Urinary bladder (tissue), 3 donors: ENCODE measurements at regions not wholly inside any gene's neighbourhood (a gene's known extent, or its start where the extent isn't known, plus 50 kb on each side); places are given as distances from the start of the nearest gene placed in this dataset.
"Not testable (repeated sequence)": the region's sequence is repeated elsewhere in the genome, so short reads cannot be mapped to it uniquely, and the experiment has no call there.

ENCODE experiments used
- DNase-seq: peaks from one replicate; pipeline ENCODE4 v3.0.0-alpha.2; 2015; ENCODE audit errors: extremely low spot score
- H3K27ac ChIP-seq: one replicate; pipeline ENCODE4 v1.5.1; 2013; ENCODE audit warnings: low read depth, mild to moderate bottlenecking, moderate library complexity
- H3K36me3 ChIP-seq: one replicate; pipeline ENCODE4 v1.6.1; 2013; ENCODE audit warnings: mild to moderate bottlenecking, moderate library complexity; ENCODE audit not compliant: insufficient read depth
- H3K4me1 ChIP-seq: one replicate; pipeline ENCODE4 v1.6.1; 2013; ENCODE audit warnings: mild to moderate bottlenecking, moderate library complexity; ENCODE audit not compliant: insufficient read depth
- H3K4me3 ChIP-seq: one replicate; pipeline ENCODE4 v1.5.1; 2013; ENCODE audit warnings: low read depth, low read length
- WGBS: extraction: QIAGEN DNeasy Blood & Tissue Kit; methylation state at CpG from one replicate; pipeline ENCODE4 v1.1.7; 2013; 5-methylcytosine and 5-hydroxymethylcytosine counted together
- donor health status: healthy with polysubstance abuse.
- donor health status: healthy.

GRCh38 chr21:17389311-17389710 lies 123.5 kb upstream of the CXADR start:
- Histone ChIP-seq H3K36me3 (no peaks in the 10 kb centered on the region), H3K4me1 (no peaks in the 10 kb centered on the region), H3K27ac (no peak overlapping the region), H3K4me3 (no peak overlapping the region)
- no peak for DNase-seq
- 72% methylated on average over 1 of the region's 1 CpG for WGBS

GRCh38 chr21:17390569-17390968 lies 122.3 kb upstream of the CXADR start:
- Histone ChIP-seq H3K4me1 (no peaks in the 10 kb centered on the region), H3K27ac (no peak overlapping the region), H3K4me3 (no peak overlapping the region), H3K36me3 (no peaks in the 10 kb centered on the region)
- no peak for DNase-seq
- 49% methylated on average over 2 of the region's 2 CpGs for WGBS

GRCh38 chr21:17391811-17392340 lies 121.0 kb upstream of the CXADR start:
- Histone ChIP-seq H3K4me3 (no peak overlapping the region), H3K36me3 (no peaks in the 10 kb centered on the region), H3K4me1 (no peaks in the 10 kb centered on the region), H3K27ac (no peak overlapping the region)
- DNase-seq, result no peak
- 74% methylated on average over 3 of the region's 3 CpGs for WGBS

- WGBS, result 48% methylated on average over 4 of the region's 4 CpGs
- Histone ChIP-seq H3K36me3 (no peaks in the 10 kb centered on the region), H3K27ac (no peak overlapping the region), H3K4me1 (no peaks in the 10 kb centered on the region), H3K4me3 (no peak overlapping the region)
- no peak for DNase-seq
These were observed 119.4 kb upstream of the CXADR start for GRCh38 chr21:17393413-17393812.

- no peak overlapping the region for H3K27ac ChIP-seq
- H3K4me3 ChIP-seq, result no peak overlapping the region
- no peaks in the 10 kb centered on the region for H3K36me3 ChIP-seq
- H3K4me1 ChIP-seq, result no peaks in the 10 kb centered on the region
- no peak for DNase-seq
These were observed 115.9 kb upstream of the CXADR start for GRCh38 chr21:17396948-17397347.

GRCh38 chr21:17397703-17398102 lies 115.1 kb upstream of the CXADR start:
- H3K4me3 ChIP-seq, result no peak overlapping the region
- no peak overlapping the region for H3K27ac ChIP-seq
- H3K36me3 ChIP-seq, result no peaks in the 10 kb centered on the region
- H3K4me1 ChIP-seq, result no peaks in the 10 kb centered on the region
- DNase-seq, result no peak

- not testable (repeated sequence) for H3K4me1 ChIP-seq, DNase-seq, H3K27ac ChIP-seq, H3K36me3 ChIP-seq, H3K4me3 ChIP-seq
- WGBS, result 90% methylated on average over 4 of the region's 4 CpGs
These were observed 113.9 kb upstream of the CXADR start for GRCh38 chr21:17398954-17399353.

- WGBS, result 55% methylated on average over 3 of the region's 3 CpGs
- no peak overlapping the region for H3K27ac ChIP-seq
- H3K4me3 ChIP-seq, result no peak overlapping the region
- no peak for DNase-seq
- no peaks in the 10 kb centered on the region for H3K4me1 ChIP-seq
- H3K36me3 ChIP-seq, result no peaks in the 10 kb centered on the region
These were observed 109.9 kb upstream of the CXADR start for GRCh38 chr21:17402937-17403336.

- 83% methylated on average over 4 of the region's 4 CpGs for WGBS
- H3K27ac ChIP-seq, result no peak overlapping the region
- H3K4me1 ChIP-seq, result no peaks in the 10 kb centered on the region
- H3K4me3 ChIP-seq, result no peak overlapping the region
- H3K36me3 ChIP-seq, result no peaks in the 10 kb centered on the region
- no peak for DNase-seq
These were observed 106.6 kb upstream of the CXADR start for GRCh38 chr21:17406202-17406601.

GRCh38 chr21:17414766-17415165 lies 98.1 kb upstream of the CXADR start:
- DNase-seq, result no peak
- WGBS, result 79% methylated on average over 1 of the region's 1 CpG
- Histone ChIP-seq H3K4me3 (no peak overlapping the region), H3K4me1 (no peaks in the 10 kb centered on the region), H3K27ac (no peak overlapping the region), H3K36me3 (no peaks in the 10 kb centered on the region)

- H3K4me1 ChIP-seq, result no peaks in the 10 kb centered on the region
- no peak overlapping the region for H3K27ac ChIP-seq
- DNase-seq, result no peak
- no peak overlapping the region for H3K4me3 ChIP-seq
- WGBS, result 47% methylated on average over 2 of the region's 2 CpGs
- no peaks in the 10 kb centered on the region for H3K36me3 ChIP-seq
These were observed 96.7 kb upstream of the CXADR start for GRCh38 chr21:17416139-17416538.

GRCh38 chr21:17422931-17423330 lies 89.9 kb upstream of the CXADR start:
- no peak for DNase-seq
- Histone ChIP-seq H3K27ac (no peak overlapping the region), H3K4me3 (no peak overlapping the region), H3K4me1 (no peaks in the 10 kb centered on the region), H3K36me3 (no peaks in the 10 kb centered on the region)
- WGBS, result 59% methylated on average over 2 of the region's 2 CpGs

- Histone ChIP-seq H3K4me1 (no peaks in the 10 kb centered on the region), H3K27ac (no peak overlapping the region), H3K36me3 (no peaks in the 10 kb centered on the region), H3K4me3 (no peak overlapping the region)
- no peak for DNase-seq
- 76% methylated on average over 7 of the region's 7 CpGs for WGBS
These were observed 85.7 kb upstream of the CXADR start for GRCh38 chr21:17427157-17427556.

- H3K27ac ChIP-seq, result no peak overlapping the region
- no peaks in the 10 kb centered on the region for H3K36me3 ChIP-seq
- DNase-seq, result no peak
- H3K4me3 ChIP-seq, result no peak overlapping the region
- WGBS, result 82% methylated on average over 10 of the region's 10 CpGs
- no peaks in the 10 kb centered on the region for H3K4me1 ChIP-seq
These were observed 84.9 kb upstream of the CXADR start for GRCh38 chr21:17427831-17428483.

- WGBS, result 91% methylated on average over 5 of the region's 5 CpGs
- no peaks in the 10 kb centered on the region for H3K36me3 ChIP-seq
- DNase-seq, result no peak
- H3K4me1 ChIP-seq, result no peaks in the 10 kb centered on the region
- H3K4me3 ChIP-seq, result no peak overlapping the region
- H3K27ac ChIP-seq, result no peak overlapping the region
These were observed 84.4 kb upstream of the CXADR start for GRCh38 chr21:17428484-17428869.
